K562 (cell line): ENCODE measurements at regions not wholly inside any gene's neighbourhood (a gene's known extent, or its start where the extent isn't known, plus 50 kb on each side); places are given as distances from the start of the nearest gene placed in this dataset.

Experiments used
- ARID2 ChIP-seq: fragments of 450-650 bp; IDR thresholded peaks from 2 replicates; pipeline ENCODE4 v1.6.1; 2017; ENCODE audit warnings: antibody characterized with exemption, mild to moderate bottlenecking
- BCL6 ChIP-seq: fragments of 250-450 bp; sonication (Bioruptor Pico); IDR thresholded peaks from 2 replicates; pipeline ENCODE4 v1.4.0; 2020
- CHD4 ChIP-seq: fragments of 200-600 bp; sonication (generic); IDR thresholded peaks from 3 replicates; pipeline ENCODE4 v1.6.1; 2012; ENCODE audit warnings: low read depth, mild to moderate bottlenecking, mixed read lengths, low read length, inconsistent platforms; ENCODE audit not compliant: insufficient read depth, insufficient replicate concordance, poor library complexity, severe bottlenecking
- GATAD2B ChIP-seq: fragments of 450-650 bp; IDR thresholded peaks from 2 replicates; pipeline ENCODE4 v1.6.1; 2017; ENCODE audit warnings: mild to moderate bottlenecking, borderline replicate concordance
- PHF20 ChIP-seq: fragments of 450-650 bp; IDR thresholded peaks from 2 replicates; pipeline ENCODE4 v1.6.1; 2018; ENCODE audit not compliant: partially characterized antibody
- U2AF1 ChIP-seq: fragments of 200-400 bp; formaldehyde crosslinking; optimal IDR thresholded peaks from 2 replicates; pipeline ENCODE3; 2017; ENCODE audit warnings: mild to moderate bottlenecking, low read depth, low read length, moderate library complexity
- ZBTB49 ChIP-seq: sonication (generic); formaldehyde crosslinking; IDR thresholded peaks from 2 replicates; pipeline ENCODE4 v1.8.0; 2022; ENCODE audit warnings: missing genetic modification reagents, mild to moderate bottlenecking, borderline replicate concordance
- ZNF311 ChIP-seq: fragments of 250-450 bp; sonication (Bioruptor Pico); IDR thresholded peaks from 2 replicates; pipeline ENCODE4 v1.4.0; 2020; ENCODE audit warnings: mild to moderate bottlenecking, moderate library complexity
- TF ChIP-seq, protein P1 (sequence below), 2 experiments: fragments of 450-650 bp in 1 of 2; sonication (generic) in 1 of 2; formaldehyde crosslinking in 1 of 2; IDR thresholded peaks; 2 replicates each; pipeline versions ENCODE4 v1.7.1 to v1.9.0; 2016 to 2022; ENCODE audit warnings: inconsistent platforms in 1 of 2, mild to moderate bottlenecking in 1 of 2, missing genetic modification reagents in 1 of 2
- TF ChIP-seq, protein P2 (sequence below), 3 experiments: fragments of 200-800 bp in 1 of 3; fragments of 250-450 bp in 1 of 3; fragments of 450-650 bp in 1 of 3; sonication (Bioruptor Pico) in 1 of 3; sonication (Bioruptor generic) in 1 of 3; formaldehyde crosslinking in 1 of 3; IDR thresholded peaks; 2 replicates each; pipeline versions ENCODE4 v1.6.1 to v1.8.0; 2016 to 2022; ENCODE audit warnings: mild to moderate bottlenecking in 2 of 3, missing genetic modification characterization in 2 of 3, missing compliant biosample characterization in 1 of 3, moderate library complexity in 1 of 3

DNA sequence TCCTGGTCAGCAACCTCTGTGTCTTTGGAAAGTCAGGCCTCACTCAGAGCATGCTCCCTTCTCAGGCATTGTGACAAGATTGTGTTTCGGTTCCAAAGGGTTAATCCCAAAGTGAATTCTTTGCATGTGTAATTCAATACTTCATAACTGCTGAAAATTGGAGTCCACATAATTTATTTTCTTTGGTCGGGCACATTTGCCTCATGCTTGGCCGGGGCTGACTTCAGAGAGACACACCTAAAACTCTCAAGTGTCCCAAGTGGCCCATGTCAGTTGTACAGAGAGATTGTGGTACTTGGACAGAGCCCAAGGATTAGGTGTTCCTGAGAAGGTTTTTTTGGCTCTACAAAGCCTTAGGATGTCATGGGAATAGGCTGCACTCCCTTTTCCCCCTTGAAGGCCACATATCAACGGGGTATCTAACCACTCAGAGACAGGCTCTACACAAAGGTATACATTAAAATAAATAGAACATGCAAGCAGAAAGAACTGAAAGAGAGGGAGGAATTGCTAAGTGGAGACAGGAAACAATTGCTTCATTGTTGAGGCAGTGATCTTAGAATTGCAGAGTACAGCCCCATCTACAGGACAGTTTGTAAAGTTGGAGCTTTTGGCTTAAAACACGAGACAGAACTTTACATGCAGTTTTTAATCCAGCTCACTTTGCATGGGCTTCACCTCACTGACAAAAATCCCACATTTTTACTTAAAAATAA lies 1232.3 kb upstream of the ZEB2 start (continued):
- TF ChIP-seq, protein P1, sequence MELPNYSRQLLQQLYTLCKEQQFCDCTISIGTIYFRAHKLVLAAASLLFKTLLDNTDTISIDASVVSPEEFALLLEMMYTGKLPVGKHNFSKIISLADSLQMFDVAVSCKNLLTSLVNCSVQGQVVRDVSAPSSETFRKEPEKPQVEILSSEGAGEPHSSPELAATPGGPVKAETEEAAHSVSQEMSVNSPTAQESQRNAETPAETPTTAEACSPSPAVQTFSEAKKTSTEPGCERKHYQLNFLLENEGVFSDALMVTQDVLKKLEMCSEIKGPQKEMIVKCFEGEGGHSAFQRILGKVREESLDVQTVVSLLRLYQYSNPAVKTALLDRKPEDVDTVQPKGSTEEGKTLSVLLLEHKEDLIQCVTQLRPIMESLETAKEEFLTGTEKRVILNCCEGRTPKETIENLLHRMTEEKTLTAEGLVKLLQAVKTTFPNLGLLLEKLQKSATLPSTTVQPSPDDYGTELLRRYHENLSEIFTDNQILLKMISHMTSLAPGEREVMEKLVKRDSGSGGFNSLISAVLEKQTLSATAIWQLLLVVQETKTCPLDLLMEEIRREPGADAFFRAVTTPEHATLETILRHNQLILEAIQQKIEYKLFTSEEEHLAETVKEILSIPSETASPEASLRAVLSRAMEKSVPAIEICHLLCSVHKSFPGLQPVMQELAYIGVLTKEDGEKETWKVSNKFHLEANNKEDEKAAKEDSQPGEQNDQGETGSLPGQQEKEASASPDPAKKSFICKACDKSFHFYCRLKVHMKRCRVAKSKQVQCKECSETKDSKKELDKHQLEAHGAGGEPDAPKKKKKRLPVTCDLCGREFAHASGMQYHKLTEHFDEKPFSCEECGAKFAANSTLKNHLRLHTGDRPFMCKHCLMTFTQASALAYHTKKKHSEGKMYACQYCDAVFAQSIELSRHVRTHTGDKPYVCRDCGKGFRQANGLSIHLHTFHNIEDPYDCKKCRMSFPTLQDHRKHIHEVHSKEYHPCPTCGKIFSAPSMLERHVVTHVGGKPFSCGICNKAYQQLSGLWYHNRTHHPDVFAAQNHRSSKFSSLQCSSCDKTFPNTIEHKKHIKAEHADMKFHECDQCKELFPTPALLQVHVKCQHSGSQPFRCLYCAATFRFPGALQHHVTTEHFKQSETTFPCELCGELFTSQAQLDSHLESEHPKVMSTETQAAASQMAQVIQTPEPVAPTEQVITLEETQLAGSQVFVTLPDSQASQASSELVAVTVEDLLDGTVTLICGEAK (IDR thresholded peaks at IDR 0.05): no peak
- TF ChIP-seq, protein P1 (CRISPR knock-in tag; IDR thresholded peaks at IDR 0.05): no peak
- 0 out of 2 replicates have a peak, but pooled peaks have one; percentile 19 for TF ChIP-seq GATAD2B
- TF ChIP-seq PHF20: no peak
- no peak for TF ChIP-seq ZNF311
- no peak for TF ChIP-seq BCL6 (CRISPR knock-in tag)
- no peak for TF ChIP-seq U2AF1
- TF ChIP-seq, protein P2, sequence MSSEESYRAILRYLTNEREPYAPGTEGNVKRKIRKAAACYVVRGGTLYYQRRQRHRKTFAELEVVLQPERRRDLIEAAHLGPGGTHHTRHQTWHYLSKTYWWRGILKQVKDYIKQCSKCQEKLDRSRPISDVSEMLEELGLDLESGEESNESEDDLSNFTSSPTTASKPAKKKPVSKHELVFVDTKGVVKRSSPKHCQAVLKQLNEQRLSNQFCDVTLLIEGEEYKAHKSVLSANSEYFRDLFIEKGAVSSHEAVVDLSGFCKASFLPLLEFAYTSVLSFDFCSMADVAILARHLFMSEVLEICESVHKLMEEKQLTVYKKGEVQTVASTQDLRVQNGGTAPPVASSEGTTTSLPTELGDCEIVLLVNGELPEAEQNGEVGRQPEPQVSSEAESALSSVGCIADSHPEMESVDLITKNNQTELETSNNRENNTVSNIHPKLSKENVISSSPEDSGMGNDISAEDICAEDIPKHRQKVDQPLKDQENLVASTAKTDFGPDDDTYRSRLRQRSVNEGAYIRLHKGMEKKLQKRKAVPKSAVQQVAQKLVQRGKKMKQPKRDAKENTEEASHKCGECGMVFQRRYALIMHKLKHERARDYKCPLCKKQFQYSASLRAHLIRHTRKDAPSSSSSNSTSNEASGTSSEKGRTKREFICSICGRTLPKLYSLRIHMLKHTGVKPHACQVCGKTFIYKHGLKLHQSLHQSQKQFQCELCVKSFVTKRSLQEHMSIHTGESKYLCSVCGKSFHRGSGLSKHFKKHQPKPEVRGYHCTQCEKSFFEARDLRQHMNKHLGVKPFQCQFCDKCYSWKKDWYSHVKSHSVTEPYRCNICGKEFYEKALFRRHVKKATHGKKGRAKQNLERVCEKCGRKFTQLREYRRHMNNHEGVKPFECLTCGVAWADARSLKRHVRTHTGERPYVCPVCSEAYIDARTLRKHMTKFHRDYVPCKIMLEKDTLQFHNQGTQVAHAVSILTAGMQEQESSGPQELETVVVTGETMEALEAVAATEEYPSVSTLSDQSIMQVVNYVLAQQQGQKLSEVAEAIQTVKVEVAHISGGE (CRISPR knock-in tag; IDR thresholded peaks at IDR 0.05): no peak
- TF ChIP-seq CHD4: no peak
- no peak for TF ChIP-seq ZBTB49
- peak; percentile 34; the same call in 1 of the 2 replicates for TF ChIP-seq ARID2
